GM21528 (cell line): ENCODE measurements at regions not wholly inside any gene's neighbourhood (a gene's known extent, or its start where the extent isn't known, plus 50 kb on each side); places are given as distances from the start of the nearest gene placed in this dataset.

Experiments
- ATAC-seq: cut with Tn5 transposase; IDR thresholded peaks from one replicate; pipeline ENCODE4 v1.9.1; 2021; ENCODE audit warnings: mild to moderate bottlenecking, moderate library complexity; ENCODE audit not compliant: unreplicated experiment, low FRiP score

DNA sequence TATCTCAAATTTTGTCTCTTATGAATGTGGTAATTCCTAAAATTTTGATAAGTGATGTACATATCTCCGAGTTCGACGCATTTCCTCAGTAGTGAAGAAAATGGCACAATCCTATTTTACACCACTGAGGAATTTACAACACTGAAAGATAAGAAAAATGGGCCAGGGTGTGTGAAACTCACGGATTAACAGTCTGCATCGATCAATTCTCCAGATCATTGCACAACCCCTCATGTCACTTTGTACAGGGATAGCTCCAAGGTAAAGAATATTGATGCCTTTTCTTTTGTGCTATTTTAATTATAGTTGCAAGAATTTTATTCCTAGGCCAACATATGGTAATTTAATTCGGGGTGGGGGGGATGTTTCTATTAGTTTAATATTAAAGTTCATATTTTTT lies 268.7 kb upstream of the VCX3A start:
- ATAC-seq = no peak

DNA sequence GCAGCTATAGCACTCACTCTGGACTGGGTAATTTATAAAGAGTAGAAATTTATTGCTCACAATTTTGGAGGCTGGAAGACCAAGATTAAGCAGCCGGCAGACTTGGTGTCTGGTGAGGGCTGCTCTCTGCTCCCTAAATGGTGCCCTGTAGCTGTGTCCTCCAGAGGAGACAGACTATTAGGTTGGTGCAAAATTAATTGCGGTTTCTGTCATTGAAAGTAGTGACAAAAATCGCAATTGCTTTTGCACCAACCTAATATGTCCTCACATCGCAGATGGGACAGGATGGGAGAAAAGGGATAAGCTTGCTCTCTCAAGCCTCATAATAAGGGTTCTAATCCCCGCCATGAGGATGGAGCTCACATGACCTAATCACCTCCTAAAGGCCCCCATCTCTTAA lies 258.1 kb upstream of the VCX3A start:
- ATAC-seq = no peak

DNA sequence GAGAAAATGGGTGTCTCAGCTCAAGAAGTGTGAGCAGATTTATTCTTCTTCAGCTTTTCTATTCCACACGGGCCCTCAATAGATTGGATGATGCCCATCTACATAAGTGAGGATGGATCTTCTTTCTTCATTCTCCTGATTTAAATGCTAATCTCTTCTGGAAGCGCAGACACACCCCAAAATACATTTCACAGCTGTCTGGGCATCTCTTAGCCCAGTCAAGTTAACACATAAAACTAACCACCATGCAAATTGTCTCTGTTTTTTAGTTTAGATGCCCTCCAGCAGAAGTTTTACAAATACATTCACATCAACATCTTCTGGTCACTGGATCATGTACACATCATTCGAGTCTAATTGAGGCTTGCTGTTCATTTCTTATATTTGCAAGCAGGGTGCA lies 249.0 kb upstream of the VCX3A start:
- no peak for ATAC-seq

DNA sequence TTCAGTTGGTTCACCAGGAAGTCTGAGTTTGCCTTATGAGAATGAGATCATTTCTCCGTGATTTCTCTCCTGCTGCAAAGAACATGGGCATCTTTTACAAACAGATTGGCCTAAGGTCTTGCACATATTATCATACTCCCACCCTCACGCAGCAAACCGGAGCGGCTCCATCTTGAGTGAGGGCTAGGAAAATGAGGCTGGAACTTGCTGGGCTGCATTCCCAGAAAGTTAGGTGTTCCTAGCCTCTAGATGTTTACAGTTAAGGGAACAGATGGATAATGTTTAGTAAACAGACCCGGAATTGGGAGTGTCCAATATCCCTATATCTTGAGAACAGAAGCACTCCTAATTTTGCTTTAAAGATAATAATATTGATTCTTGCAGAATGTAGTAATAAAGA lies 247.9 kb upstream of the VCX3A start:
- ATAC-seq = no peak

DNA sequence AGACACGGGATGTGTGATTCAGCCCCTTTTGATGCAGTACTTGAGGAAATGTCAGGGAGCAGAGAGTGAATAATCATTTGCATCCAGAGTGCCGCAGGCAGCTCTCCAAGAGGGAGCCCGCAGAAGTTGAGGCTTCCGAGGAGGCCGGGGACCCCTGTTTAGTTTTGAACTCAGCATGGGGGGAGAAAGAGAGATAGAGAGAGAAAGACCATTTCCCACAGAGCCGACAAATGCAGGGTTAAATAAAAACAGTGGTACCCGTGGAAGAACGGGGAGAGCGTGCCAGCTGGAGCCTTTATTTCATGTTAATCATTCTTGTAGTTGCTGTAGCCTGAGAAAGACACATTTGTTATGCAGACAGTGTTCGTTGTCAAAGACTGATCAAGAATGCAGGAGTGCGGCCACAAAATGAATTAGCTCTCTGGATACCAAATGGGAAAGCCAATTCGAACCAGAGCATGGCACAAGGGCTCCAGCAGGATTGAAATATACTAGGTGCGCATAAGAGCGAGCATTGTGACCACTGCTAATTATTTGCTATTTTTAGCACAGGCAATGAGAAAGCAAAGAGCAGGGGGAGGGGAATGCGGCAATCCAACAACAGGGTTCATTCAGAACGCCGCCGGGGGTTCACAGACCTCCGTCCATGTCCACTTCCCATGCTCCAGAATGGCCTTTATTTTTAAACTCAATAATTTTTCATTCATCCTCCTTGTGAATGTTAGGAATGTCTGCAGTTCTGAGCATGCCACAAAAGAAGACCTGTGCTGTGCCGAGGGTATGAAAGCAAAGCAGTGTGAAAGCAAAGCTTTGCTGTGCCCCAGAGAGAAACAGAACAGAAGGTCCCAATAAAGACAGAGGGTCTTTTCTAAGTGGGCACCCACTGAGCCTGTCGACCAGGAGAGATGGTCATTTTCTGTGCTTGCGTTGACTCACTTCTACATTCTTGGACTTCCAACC lies 243.9 kb upstream of the VCX3A start:
- ATAC-seq = no peak

DNA sequence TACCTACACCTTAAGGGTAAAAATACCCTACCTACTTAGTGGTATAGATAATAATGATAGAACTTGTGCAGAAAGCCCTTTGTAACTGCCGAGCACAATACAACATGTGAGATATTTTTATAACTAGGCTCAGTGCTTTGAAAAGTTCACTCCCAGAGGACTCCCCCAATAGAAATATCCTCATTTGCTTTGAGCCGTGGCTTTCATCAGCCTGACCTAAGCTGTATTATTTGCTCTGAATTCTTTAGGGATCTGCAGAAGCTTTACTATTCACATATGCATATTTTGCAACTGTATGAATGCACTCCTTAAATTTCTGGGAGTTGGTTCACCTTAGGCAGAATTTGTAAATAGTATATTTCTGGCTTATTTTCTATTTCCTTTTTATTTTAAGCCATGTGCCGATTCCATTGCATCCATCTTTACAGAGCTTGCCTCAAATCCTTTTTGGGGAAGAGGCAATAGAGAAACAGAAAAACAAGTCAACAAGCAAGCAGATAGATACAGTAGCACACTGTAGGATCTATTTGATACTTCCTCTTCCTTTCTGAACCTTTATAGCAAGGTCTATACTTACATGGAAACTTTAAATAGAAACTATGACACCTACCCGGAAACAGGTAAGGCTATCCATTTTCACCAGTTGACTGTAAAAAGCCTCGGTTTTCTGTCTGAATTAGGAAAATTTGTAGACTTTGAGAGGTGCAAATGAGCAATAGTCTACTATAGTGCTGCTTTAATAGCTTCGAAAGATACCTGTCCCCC lies 242.5 kb upstream of the VCX3A start:
- no peak for ATAC-seq

DNA sequence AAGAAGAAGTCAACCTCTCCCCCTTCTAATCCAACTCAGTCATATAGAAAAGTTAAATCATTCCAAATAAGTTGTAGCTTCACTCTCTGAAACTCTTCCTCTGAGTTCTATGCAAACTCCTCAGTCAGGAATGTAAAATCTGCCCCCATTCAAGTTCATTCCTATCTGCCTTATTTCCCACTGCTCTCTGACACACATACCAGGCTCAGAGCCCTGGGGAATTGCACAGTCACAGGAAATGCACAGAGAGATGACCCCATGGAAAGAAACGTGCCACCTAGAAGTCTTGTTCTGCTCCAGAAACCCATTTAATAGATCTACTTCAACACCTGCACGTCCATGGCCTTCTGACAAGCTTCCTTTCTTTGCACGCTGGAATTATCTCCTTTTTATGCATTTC lies 236.0 kb upstream of the VCX3A start:
- no peak for ATAC-seq

DNA sequence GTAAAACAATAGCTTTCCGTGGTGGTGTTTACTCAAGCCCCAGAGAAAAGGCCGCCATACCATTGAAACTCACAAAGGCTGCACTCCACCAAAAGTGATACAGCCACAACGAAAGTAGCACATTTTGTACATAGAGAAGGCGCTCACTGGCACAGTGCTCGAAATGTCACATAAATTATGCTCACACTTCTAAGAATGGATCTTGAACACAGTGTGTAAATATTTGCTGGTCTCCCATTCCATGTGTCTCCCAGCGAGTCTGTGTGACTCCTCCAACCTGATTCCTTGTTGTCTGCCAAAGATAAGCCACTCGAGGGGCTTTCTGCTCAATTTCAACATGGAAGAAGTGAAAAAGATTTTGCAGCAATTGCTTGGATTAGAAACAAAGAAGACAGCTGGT lies 234.0 kb upstream of the VCX3A start:
- ATAC-seq = no peak

DNA sequence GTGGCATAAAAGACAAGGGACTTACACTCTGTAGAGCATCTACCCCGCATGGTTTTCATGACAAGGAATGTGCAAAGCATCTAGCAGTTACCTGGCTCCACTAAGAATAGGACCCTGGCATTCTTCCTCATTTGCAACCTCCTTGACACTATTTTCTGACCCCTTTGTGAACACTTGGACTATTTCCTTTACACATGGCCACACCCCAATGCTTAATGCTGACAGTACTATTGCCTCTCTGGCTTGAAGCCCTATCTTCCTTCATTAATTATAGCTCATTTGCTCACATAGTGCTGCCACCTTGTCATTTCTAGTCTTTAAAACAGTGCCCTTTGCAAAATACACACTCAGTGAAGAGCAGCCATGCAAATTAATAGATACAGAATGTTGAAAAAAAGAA lies 226.3 kb upstream of the VCX3A start:
- ATAC-seq = no peak

DNA sequence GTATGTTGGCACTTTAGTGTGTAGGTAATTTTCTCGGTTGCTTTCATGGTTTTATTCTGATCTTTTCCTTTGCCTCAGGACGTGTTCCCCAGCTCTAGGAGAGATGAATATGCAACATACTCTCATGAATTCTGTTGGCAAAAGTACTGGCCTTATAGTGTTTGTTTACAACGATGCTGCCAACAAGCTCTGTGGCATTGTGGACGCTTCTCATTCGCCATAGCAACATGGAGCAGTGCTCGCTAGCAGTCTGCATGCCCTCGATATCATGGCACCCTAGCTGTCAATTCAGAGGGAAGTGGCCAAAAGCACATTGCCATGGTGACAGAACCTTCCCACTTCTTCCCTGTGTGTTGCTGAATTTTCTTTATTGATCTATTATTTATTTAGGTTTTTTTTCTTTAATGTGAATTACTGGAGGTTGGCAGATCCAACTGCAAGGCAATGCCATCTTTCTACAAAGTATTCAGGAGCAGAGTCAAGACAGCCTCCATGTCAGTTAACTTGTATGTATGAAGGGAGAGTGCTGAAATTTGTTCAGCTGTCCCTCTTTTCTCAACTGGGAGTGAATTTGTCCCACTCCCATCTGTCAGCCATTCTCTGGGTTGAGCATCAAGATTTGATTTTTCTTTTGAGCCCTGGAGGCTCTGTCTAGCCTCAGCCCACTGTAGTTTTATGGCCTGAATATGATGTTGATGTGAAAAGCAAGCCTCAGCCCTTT lies 224.9 kb upstream of the VCX3A start:
- ATAC-seq = no peak

DNA sequence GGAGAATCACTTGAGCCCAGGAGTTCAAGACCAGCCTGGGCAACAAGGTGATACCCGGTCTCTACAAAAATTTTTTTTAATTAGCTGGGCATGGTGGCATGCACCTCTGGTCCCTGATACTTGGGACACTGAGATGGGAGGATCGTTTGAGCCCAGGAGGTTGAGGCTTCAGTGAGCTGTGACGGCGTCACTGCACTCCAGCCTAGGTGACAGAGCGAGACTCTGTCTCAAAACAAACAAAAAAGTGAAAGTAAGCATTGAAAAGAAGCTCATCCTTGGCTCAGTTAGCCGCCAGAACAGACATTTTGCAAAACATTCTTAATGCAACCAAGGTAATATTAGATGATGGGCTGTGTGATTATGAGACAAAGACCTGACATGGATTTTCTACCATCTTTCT lies 223.3 kb upstream of the VCX3A start:
- no peak for ATAC-seq

DNA sequence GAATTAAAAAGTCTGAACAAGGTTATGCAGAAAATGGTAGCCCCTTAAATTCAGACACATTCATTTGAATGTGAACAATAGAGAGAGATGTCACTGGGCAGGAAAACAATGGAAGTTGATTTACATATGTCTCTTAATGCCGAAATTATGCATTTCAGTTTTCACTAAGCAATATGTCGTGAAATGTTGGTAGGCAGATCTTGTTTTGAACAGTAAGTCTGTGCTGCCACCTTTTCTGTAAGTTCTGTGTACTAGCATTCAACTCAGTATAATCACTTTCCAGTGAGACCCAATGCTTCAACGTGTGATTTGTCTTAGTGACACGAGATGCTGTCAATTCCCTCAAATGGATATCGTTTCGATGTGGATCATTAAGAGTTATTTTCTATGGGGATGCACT lies 222.7 kb upstream of the VCX3A start:
- ATAC-seq = no peak

DNA sequence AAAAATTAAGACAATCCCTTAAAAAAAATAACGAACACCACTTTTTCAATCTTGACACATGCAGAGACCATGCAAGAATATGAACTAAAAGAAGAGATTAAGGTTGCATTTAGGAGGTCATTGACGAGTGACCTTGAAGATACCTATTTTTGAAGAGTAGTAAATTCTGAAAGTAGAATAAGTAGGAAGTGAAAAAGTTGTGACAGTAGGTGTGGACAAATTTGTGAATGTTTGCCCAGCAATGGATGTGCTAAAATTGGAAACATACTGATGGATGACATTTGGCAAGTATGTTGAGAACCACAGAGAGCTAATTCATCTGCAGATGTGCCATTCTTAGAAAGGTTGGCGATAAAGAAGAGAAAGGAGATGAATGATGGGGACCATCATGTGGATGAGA lies 213.7 kb upstream of the VCX3A start:
- no peak for ATAC-seq

DNA sequence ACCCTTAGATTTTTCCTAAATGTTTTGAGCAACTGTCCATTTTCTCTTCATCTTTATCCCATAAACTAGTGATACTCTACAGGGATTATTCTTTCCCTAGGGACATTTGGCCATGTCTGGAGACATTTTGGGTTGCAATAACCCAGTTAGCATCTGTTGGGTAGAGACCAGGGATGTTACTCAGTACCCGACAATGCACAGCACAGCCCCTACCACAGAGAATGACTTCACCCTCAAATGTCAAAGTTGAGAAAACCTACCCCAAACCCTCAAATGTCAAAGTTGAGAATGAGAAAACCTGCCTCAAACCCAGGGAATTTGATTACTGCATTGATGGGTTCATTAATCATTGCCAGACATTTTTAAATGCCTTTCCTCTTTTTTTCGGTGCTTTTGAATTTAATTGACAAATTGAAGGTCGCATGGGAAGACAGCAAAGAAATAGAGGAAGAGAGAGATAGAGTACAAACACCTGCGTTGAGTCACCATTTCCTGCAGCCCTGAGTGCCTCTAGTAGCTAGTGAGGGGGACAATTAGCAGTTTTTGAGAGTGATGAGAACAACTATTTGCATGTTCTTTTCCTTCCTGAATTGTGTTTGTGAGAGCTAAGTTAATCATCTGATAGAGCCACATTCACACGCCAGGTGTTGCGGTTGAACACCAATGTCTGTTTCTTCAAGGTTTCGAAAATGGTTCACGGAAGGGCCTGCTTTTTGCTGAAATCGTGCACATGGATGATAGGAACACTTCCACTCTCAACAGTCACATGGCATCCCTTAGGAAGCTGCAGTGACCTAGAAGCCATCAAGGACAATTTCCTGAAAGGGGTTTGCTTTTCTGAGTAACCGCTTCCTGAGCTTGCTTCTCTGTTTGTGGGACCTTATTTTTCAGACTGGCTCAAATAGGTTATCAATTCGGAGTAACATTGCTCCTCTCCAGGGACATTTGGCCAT lies 203.9 kb upstream of the VCX3A start:
- ATAC-seq = peak; percentile 97

DNA sequence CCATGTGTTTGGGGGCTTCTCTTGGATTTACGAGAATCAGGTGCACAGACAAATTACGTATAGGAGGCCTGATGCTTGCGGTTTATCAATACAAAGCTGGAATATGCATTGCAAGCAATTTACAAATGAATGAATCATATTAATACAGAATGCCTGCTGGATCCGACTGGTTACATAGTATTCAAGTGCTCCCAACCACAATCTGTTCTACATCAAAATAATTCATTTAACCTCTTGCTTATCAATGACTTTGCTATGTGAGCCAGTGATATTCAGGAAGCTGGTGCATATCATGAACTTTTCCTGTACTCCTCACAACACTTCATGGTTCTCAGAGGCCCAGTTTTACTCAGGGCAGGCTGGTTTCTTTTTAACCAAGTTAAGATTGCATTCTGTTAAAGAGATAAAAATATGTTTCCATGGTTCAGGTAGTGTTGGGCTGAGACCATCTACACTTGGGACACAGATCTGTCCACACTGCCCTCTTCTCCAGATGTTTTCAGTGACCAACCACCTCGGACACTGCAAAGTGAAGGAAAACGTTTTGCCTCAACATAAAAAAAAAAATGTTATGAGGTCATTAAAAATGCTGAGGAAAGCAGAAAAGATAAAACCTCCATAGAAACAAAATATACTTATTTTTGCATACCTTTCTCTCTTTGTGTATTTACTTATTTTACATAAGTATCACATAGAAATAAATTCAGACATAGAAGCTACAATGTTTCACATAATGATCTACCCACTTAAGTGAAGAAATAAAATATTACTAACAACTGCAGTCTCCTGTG lies 200.1 kb upstream of the VCX3A start:
- no peak for ATAC-seq

DNA sequence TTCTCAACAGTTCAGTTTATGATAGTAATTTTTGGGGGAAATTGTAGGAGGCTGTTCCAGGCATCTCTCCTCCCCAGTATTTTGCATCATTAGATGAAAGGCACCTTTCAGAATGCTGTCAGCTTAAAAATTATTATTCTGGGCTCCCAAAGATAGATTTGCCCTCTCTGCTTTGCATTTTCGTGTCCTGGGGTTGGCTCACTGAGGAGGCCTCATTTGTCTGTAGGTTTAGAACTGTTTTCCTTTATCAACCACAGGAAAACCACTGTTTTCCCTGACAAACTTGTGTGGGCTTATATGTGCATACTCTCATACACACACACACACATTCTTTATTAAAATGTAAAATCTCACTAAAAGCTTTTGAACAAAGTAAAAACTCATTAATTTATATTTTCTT lies 197.2 kb upstream of the VCX3A start:
- no peak for ATAC-seq

DNA sequence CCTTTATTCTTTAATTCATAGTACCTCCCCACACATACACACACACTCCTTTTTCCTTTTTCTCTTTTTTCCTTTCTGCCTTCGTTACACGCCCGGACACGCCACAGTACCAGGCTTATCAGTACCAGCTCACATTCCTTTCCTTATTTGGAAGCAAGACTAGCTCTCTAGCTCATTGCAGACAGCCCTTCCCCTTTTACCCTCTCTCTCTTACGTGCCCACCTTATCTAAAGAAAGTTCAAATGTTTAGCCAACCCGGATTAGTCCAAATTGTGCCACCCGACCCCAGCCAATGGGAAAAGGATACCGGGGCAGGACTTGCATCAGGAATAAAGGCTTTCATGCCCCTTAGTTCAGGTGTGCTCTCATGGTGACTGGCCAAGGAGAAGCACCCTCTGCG lies 194.7 kb upstream of the VCX3A start:
- no peak for ATAC-seq

DNA sequence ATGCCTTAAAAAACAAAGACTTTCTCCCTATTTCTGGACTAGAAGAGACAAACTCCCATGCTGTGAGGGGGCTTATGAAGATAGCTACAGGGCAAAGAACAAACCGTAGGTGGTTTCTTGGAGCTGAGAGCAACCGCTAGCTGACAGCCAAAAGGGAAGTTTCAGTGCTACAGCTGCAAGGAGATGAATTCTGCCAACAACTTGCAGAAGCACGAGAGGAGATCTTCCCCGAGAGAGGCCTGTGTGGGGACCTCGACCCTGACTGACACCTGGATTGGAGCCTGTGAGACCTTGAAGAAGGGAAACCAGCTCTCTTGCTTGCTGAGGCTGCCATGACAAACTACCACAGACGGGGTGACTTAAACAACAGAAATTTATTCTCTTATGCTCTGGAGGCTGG lies 183.8 kb upstream of the VCX3A start:
- ATAC-seq = no peak

DNA sequence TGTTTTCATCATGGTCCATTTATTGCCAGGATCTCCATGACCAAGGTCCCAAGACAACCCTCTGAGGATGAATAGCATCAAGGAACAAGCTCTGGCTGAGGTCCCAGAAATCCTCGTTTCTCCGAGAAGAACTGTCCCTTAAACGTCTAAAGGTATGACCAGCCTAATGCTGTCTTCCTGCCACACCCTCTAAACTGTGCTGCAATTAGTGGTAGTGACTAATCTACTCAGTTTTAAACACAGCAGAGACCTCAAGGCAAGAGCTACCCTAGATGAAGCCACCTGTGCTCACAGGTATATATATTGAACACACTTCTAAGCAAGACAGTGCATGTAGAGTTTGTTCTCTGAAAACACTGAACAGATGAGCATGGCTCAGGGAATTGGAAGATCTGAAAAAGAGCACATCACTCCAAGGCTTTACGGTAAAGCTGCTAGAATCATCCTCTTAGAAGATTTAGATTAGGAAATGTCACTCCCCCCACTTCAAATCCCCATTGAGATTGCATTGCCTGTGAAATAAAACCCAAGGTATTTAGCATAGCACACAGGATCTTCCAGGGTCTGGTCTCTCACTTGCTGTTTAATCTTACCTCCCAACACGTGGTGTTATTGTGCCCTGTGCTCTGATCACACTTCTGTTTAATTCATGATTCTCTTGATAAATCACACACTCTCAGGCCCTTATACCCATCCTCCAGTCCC lies 173.9 kb upstream of the VCX3A start:
- no peak for ATAC-seq
